ENCODE measurements at regions not wholly inside any gene's neighbourhood (a gene's known extent, or its start where the extent isn't known, plus 50 kb on each side); places are given as distances from the start of the nearest gene placed in this dataset.

DNA sequence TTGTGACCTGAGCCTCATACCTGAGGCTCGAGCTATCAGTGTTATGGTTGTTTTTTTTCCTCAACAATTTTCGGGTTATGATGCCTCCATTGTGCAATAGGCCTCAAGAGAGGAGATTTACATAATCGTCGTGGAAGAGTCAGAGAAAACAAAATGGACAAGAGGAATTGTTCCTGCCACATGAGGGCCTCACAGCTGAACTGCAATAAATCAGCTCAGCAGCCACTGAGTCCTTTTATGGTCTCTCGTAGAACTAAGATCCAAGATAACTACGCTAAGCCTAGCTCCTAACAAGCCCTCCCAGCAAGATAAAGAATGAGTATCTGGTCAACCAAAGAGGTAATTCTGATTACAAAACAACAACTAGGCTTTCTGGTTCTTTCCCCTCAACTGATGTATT, 336.8 kb downstream of the WDR11 start:
- H3K9me3 Mint-ChIP-seq (ENCODE audit: low read depth), result peaks cover 2% of the 10 kb centered on the region
- no peaks in the 10 kb centered on the region for H3K36me3 Mint-ChIP-seq
- no peak overlapping the region for H3K27ac Mint-ChIP-seq
- no peak overlapping the region for H3K4me3 Mint-ChIP-seq
- peaks cover 2% of the 10 kb centered on the region for H3K27me3 Mint-ChIP-seq
- no peaks in the 10 kb centered on the region for H3K4me1 Mint-ChIP-seq (ENCODE audit: low read depth)

DNA sequence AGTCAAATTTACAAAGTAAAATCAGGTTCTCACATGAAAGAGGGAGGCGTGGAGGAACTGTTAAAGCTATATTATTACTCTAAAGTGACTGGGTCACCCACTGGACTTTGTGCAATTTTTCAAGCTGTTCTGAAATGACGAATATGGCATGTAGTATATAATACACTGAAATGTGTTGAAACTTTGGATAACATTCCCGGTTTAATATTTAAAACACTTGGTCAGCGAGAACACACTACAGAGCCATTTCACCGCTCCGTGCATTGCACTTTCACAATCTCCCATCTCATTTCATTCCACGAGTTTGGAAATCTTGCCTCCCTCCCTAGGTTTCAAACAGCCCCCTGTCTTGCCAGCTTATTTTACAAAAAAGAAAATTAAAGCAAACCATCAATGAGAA, 337.9 kb downstream of the WDR11 start:
- H3K27me3 Mint-ChIP-seq, result peaks cover 2% of the 10 kb centered on the region
- H3K4me1 Mint-ChIP-seq (ENCODE audit: low read depth), result no peaks in the 10 kb centered on the region
- H3K27ac Mint-ChIP-seq, result no peak overlapping the region
- no peaks in the 10 kb centered on the region for H3K36me3 Mint-ChIP-seq
- H3K9me3 Mint-ChIP-seq (ENCODE audit: low read depth), result peaks cover 3% of the 10 kb centered on the region
- no peak overlapping the region for H3K4me3 Mint-ChIP-seq

DNA sequence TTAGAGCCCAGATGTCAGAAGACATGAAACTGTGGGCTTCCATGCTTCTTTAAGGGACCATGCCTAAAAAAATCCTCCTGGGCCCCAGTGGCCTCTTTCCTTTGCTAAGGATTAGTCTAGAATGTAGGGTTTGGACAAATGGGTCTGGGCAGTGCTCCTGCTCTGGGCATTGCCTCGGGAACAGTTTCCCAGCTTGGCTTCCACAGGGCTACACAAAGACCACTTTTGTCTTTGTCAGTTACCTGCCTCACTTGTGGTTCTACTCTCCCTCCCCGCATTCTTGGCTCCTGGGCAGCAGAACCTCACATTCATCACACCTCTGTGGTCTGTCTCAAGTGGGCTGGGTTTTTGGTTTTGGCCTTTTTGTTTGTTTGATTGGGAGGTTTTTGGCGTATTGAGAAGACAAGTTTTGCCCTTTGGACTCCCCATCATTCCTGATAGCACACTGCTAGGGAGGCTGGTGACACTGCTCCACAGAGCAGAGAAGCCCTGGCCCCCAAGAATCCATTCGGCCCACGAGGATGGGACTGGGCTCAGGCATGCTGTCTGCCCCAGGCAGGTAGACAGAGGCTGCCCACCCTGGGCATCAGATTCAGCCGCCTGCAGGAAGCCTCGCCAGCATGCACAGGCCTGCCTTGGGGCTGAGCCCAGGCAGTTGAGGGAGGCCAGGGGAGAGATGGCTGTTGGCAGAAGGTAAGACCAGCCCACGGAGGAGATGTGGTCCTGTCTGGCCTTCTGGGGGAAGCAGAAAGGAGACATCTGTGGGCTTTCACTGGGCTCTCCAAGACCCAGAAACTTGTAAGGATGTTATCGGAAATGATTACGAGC, 343.7 kb downstream of the WDR11 start:
- Mint-ChIP-seq H3K36me3 (no peaks in the 10 kb centered on the region), H3K27me3 (no peaks in the 10 kb centered on the region), H3K4me1 (ENCODE audit: low read depth) (no peaks in the 10 kb centered on the region), H3K9me3 (ENCODE audit: low read depth) (peaks cover 3% of the 10 kb centered on the region), H3K27ac (no peak overlapping the region), H3K4me3 (no peak overlapping the region)

DNA sequence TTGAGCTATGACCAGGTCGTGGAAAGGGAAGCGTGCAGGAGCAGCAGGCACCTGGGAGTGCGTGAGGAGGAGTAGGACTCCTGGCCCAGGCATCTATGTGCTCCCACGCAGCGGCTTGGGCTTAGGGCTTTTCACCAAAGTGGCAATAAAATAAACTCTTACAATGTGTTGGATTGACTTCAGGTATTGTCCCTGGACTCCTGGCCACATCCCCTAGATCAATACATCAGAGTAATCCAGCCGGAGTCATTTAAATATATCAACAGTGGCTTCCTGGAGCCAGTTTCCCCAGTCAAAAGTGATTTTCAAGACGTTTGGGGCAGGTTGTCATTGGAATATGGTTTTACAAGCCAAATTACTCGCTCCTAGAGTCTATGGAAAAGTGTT, 344.4 kb downstream of the WDR11 start:
- Mint-ChIP-seq H3K36me3 (no peaks in the 10 kb centered on the region), H3K9me3 (ENCODE audit: low read depth) (peaks cover 3% of the 10 kb centered on the region), H3K4me1 (ENCODE audit: low read depth) (no peaks in the 10 kb centered on the region), H3K4me3 (no peak overlapping the region), H3K27ac (no peak overlapping the region), H3K27me3 (no peaks in the 10 kb centered on the region)

DNA sequence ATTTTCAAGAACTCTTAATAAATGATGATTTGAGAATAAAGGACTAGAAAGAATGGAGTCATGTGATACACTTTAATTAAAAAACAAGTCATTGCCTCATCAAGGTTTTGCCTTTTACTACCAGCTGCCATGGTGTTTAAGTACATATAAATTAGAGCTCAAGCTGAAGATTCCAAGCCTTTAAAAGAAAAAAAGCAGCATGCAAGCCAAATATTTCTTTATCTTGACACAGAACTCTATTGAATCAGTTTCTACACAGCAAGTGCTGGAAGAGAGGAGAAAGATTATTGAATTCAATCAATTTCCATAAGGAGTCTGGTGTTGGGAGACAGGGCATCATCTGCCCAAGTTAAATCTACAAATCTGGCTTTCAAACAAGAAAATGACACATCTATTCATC, 347.9 kb downstream of the WDR11 start:
- Mint-ChIP-seq H3K36me3 (no peaks in the 10 kb centered on the region), H3K9me3 (ENCODE audit: low read depth) (no peaks in the 10 kb centered on the region), H3K27me3 (no peaks in the 10 kb centered on the region), H3K4me1 (ENCODE audit: low read depth) (no peaks in the 10 kb centered on the region), H3K4me3 (no peak overlapping the region), H3K27ac (no peak overlapping the region)

DNA sequence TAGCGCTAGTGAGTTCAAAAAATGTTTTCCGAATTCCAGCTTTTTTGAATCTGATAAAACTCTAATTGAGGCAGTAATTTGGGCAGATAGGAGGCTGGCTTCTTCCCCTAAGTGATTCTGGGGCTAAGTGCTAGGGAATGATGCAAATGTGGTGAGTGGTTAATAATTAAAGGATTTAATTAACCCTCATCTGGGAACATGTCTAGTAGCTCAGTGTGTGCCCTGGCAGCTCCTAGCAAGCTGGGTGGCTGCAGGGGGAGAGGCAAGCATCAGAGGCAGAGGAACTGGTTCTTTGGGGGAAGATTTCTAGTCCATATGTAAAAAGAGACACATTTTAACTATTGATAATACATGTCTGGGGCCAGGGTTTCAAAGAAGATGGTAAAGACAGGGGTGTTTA, 354.5 kb downstream of the WDR11 start:
- H3K4me3 Mint-ChIP-seq, result no peak overlapping the region
- no peak overlapping the region for H3K27ac Mint-ChIP-seq
- no peaks in the 10 kb centered on the region for H3K9me3 Mint-ChIP-seq (ENCODE audit: low read depth)
- no peaks in the 10 kb centered on the region for H3K4me1 Mint-ChIP-seq (ENCODE audit: low read depth)
- no peaks in the 10 kb centered on the region for H3K27me3 Mint-ChIP-seq
- no peaks in the 10 kb centered on the region for H3K36me3 Mint-ChIP-seq

DNA sequence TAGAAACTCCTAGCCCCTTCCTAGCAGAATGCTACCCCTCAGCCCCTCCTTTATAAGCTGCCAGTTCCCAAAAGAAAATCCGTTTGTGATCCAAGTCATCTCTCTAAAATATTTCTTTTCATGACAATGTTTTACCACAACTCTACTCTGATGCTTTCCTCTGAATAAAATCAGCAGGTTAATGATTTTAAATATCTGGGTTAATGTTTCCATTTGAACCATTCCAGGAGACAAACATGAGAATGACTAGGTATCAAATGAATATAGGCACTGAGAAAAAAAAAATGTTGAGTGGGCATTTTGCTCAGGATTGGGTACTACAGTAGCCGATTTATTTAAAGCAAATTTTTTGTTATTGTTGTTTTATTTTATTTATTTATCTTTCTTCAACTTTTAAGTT, 360.3 kb downstream of the WDR11 start:
- Mint-ChIP-seq H3K9me3 (ENCODE audit: low read depth) (no peaks in the 10 kb centered on the region), H3K36me3 (no peaks in the 10 kb centered on the region), H3K27me3 (no peaks in the 10 kb centered on the region), H3K4me1 (ENCODE audit: low read depth) (no peaks in the 10 kb centered on the region), H3K4me3 (no peak overlapping the region), H3K27ac (no peak overlapping the region)

DNA sequence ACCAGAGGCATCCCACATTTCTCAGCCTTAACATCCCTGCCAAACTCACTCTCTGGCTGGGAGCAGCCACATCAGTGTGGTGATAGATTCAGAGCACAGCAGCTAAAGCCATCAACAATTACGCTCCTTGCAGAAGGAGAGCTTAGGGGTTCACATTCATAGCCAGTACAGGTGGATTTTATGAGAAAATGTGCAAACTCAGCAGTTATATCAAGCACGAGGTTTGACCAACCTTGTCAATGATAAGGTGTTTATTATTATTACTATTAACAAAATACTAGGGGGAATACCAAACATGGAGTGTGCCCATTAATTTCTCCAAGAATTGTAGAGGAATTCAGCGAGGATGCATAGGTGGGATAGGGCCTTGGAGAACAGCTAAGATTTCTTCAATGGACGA, 362.3 kb downstream of the WDR11 start:
- H3K27me3 Mint-ChIP-seq, result peaks cover 1% of the 10 kb centered on the region
- no peaks in the 10 kb centered on the region for H3K4me1 Mint-ChIP-seq (ENCODE audit: low read depth)
- H3K4me3 Mint-ChIP-seq, result no peak overlapping the region
- H3K36me3 Mint-ChIP-seq, result no peaks in the 10 kb centered on the region
- H3K27ac Mint-ChIP-seq, result no peak overlapping the region
- H3K9me3 Mint-ChIP-seq (ENCODE audit: low read depth), result no peaks in the 10 kb centered on the region

DNA sequence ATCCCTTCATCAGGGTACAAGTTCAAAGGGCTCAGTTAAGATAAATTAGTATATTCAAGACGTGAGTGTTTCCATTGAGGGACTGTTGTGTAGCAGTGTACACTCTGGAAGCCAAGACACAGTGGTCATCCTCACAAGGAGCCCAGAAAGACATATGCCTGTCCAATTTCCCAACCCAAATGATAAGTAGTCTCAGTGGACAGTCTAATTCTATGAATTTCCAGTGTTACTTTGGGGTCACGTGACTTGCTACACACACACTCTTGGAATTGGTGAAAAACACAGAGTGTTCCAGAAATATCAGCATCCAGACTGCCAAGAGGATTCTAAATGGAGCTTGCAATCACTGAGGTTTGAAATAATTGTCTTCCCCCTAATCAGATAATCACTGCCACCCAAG, 365.1 kb downstream of the WDR11 start:
- Mint-ChIP-seq H3K27ac (no peak overlapping the region), H3K4me3 (no peak overlapping the region), H3K27me3 (peaks cover 1% of the 10 kb centered on the region), H3K9me3 (ENCODE audit: low read depth) (no peaks in the 10 kb centered on the region), H3K36me3 (no peaks in the 10 kb centered on the region), H3K4me1 (ENCODE audit: low read depth) (no peaks in the 10 kb centered on the region)

DNA sequence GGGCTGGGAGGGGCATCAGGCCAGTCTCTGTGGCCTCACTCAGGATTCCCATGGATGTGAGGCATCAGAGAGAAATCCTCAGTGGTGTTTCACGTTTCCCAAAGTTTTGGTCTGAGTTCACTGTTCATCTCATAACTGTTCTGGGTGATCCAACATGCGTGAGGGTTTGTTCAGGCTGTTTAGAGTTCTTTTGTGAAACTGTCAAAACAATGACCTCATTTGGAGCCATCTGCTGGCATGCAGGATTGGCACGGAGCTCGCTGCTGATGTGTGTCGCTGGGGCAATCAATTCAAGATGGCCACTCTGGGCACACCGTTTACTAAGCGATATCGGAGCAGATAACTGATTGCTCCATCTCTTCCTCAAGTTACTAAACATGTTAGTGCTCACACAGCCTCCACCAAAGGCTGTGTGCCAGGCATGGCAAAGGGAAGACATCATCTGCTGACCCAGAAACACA, 365.6 kb downstream of the WDR11 start:
- Mint-ChIP-seq H3K36me3 (no peaks in the 10 kb centered on the region), H3K4me3 (no peak overlapping the region), H3K27ac (no peak overlapping the region), H3K9me3 (ENCODE audit: low read depth) (no peaks in the 10 kb centered on the region), H3K4me1 (ENCODE audit: low read depth) (no peaks in the 10 kb centered on the region), H3K27me3 (peaks cover 1% of the 10 kb centered on the region)

DNA sequence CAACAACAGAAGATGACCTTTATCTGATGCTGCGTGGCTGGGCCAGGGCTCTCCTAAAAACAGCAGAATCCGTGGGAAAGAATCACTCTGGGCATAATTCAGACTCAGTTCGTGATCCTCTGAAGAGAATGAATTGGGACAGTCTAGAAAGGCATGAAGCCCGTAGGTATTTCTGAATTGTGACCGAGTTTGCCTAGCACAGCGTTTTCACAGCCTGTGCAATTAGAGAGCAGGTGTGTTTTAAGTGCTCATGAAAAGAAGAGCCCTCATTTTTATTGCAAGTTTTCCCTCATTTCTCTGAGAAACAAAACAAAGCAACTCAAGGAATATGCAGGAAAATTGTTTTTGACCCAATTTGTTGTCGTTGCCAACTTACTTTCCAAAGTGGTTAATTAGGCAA, 366.2 kb downstream of the WDR11 start:
- Mint-ChIP-seq H3K27me3 (peaks cover 1% of the 10 kb centered on the region), H3K36me3 (no peaks in the 10 kb centered on the region), H3K4me3 (no peak overlapping the region), H3K9me3 (ENCODE audit: low read depth) (no peaks in the 10 kb centered on the region), H3K4me1 (ENCODE audit: low read depth) (no peaks in the 10 kb centered on the region), H3K27ac (no peak overlapping the region)

DNA sequence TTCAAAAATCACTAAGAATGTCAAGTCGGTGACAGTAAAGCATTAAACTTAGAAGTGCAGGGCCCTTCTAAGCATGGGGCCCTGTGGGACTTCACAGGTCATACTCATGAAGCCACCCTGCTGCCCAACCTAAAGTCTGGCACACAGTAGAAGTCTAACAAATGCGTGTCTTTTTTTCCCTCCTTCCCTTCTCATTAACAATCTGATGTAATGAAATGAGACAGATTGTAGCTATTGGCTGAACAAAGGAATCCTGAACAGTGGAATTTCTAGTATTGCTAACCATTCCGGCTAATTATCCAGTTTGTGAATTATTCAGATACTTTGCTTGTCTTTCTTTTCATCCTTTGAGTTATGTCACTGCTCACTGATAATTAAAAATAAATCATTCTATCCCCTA, 369.9 kb downstream of the WDR11 start:
- Mint-ChIP-seq H3K4me3 (no peak overlapping the region), H3K27ac (no peak overlapping the region), H3K4me1 (ENCODE audit: low read depth) (no peaks in the 10 kb centered on the region), H3K36me3 (no peaks in the 10 kb centered on the region), H3K9me3 (ENCODE audit: low read depth) (no peaks in the 10 kb centered on the region), H3K27me3 (peaks cover 1% of the 10 kb centered on the region)

DNA sequence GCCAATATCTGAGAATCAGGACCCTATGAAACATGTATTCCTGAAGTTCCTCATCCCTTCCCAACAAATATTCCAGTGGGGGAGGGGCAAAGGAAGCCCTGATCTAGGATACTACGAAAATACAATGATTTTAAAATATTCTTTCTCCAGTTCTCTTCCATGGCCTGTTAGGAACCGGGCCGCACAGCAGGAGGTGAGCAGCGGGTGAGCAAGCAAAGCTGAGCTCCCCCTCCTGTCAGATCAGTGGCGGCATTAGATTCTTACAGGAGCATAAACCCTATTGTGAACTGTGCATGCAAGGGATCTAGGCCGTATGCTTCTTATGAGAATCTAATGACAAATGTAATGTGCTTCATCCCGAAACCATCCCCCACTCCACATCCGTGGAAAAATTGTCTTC, 370.8 kb downstream of the WDR11 start:
- no peaks in the 10 kb centered on the region for H3K36me3 Mint-ChIP-seq
- no peak overlapping the region for H3K4me3 Mint-ChIP-seq
- H3K9me3 Mint-ChIP-seq (ENCODE audit: low read depth), result no peaks in the 10 kb centered on the region
- peaks cover 1% of the 10 kb centered on the region for H3K27me3 Mint-ChIP-seq
- no peaks in the 10 kb centered on the region for H3K4me1 Mint-ChIP-seq (ENCODE audit: low read depth)
- no peak overlapping the region for H3K27ac Mint-ChIP-seq

DNA sequence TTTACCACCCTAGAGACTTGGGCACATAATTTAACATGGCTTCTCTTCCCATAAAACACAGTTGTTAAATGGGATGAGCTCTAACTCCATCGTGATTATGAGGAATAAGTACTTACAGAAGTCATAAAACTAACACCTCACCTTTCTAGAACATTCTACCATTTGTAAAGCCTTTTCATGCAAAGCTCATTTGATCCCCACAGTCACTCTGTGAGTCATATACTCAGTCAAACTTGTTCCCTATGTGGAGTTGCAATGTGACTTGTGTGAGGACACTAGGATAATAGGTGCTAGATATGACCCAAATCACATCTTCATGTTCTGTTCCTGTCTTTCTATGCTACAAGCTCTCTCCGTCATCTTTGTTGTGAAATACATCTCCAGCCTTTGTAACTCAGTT, 371.7 kb downstream of the WDR11 start:
- H3K36me3 Mint-ChIP-seq, result no peaks in the 10 kb centered on the region
- no peak overlapping the region for H3K27ac Mint-ChIP-seq
- H3K4me3 Mint-ChIP-seq, result no peak overlapping the region
- H3K27me3 Mint-ChIP-seq, result peaks cover under 1% of the 10 kb centered on the region
- no peaks in the 10 kb centered on the region for H3K9me3 Mint-ChIP-seq (ENCODE audit: low read depth)
- H3K4me1 Mint-ChIP-seq (ENCODE audit: low read depth), result no peaks in the 10 kb centered on the region

DNA sequence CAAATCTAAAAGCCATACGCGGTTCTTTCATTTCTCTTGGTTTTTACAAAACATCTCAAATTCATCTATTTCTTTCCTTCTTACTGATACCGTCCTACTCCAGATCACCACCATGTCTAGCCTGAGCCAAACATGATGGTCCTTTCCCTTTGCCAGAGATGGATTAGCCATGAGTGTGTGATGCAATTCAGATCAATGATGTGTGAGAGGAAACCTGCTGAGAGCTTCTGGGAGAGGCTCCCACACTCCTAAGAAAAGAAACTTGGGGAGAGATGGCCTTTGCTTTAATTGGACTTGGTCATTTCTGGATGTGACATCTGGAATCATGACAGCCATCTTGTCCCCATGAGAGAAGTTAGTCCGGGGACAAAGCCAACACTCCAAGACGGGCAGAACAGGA, 367.2 kb downstream of the FGFR2 start:
- Mint-ChIP-seq H3K27me3 (no peaks in the 10 kb centered on the region), H3K4me3 (no peak overlapping the region), H3K36me3 (no peaks in the 10 kb centered on the region), H3K9me3 (ENCODE audit: low read depth) (peaks cover 4% of the 10 kb centered on the region), H3K4me1 (ENCODE audit: low read depth) (no peaks in the 10 kb centered on the region), H3K27ac (no peak overlapping the region)

DNA sequence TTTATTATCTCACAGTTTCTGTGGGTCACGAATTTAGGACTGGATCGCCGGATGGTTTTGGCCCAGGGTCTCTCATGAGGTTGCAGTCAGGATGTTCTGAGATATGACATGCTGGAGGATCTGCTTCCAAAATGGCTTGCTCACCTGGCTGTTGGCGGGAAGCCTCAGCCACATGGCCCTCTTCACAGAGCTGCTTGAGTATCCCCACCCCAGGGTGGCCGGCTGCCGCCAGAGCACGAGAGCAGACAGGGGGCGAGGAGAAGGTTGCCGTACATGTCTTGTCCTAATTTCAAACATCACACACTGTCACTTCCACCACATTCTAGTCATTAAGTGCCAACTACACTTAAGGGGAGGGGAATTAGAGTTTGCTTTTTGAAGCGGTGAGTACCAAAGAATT, 365.8 kb downstream of the FGFR2 start:
- no peak overlapping the region for H3K4me3 Mint-ChIP-seq
- no peaks in the 10 kb centered on the region for H3K27me3 Mint-ChIP-seq
- no peaks in the 10 kb centered on the region for H3K4me1 Mint-ChIP-seq (ENCODE audit: low read depth)
- peaks cover 4% of the 10 kb centered on the region for H3K9me3 Mint-ChIP-seq (ENCODE audit: low read depth)
- no peak overlapping the region for H3K27ac Mint-ChIP-seq
- H3K36me3 Mint-ChIP-seq, result no peaks in the 10 kb centered on the region
